ENCODE measurements at regions not wholly inside any gene's neighbourhood (a gene's known extent, or its start where the extent isn't known, plus 50 kb on each side); places are given as distances from the start of the nearest gene placed in this dataset.

- no peak for DNase-seq
Observed at GRCh38 chr2:83517727-83518368, 941.2 kb downstream of the SUCLG1 start.

- no peak for DNase-seq
Observed at GRCh38 chr2:83516503-83516902, 942.6 kb downstream of the SUCLG1 start.

GRCh38 chr2:83487451-83487850 lies 971.6 kb downstream of the SUCLG1 start:
- no peak for DNase-seq

- no peak for DNase-seq
Observed at GRCh38 chr2:83481436-83481835, 977.6 kb downstream of the SUCLG1 start.

GRCh38 chr2:83478037-83478436 lies 981.0 kb downstream of the SUCLG1 start:
- peak in 1 of 5 experiments; percentile 0 for DNase-seq

GRCh38 chr2:83475371-83475770 lies 983.7 kb downstream of the SUCLG1 start:
- no peak for DNase-seq

GRCh38 chr2:83471655-83472054 lies 987.4 kb downstream of the SUCLG1 start:
- DNase-seq, result no peak

- no peak for DNase-seq
Observed at GRCh38 chr2:83470928-83471327, 988.2 kb downstream of the SUCLG1 start.

GRCh38 chr2:83464444-83464843 lies 994.6 kb downstream of the SUCLG1 start:
- no peak for DNase-seq

GRCh38 chr2:83462881-83463280 lies 996.2 kb downstream of the SUCLG1 start:
- no peak for DNase-seq

- DNase-seq, result no peak
Observed at GRCh38 chr2:83461135-83461534, 997.9 kb downstream of the SUCLG1 start.

- no peak for DNase-seq
Observed at GRCh38 chr2:83459456-83459855, 999.6 kb downstream of the SUCLG1 start.

GRCh38 chr2:83435989-83436388 lies 1023.1 kb downstream of the SUCLG1 start:
- DNase-seq, result no peak

GRCh38 chr2:83420993-83421392 lies 1038.1 kb downstream of the SUCLG1 start:
- DNase-seq, result no peak

- no peak for DNase-seq
Observed at GRCh38 chr2:83394134-83394904, 1064.8 kb downstream of the SUCLG1 start.

GRCh38 chr2:83388804-83389203 lies 1070.3 kb downstream of the SUCLG1 start:
- DNase-seq, result no peak

GRCh38 chr2:83386549-83386948 lies 1072.5 kb downstream of the SUCLG1 start:
- no peak for DNase-seq

GRCh38 chr2:83378921-83379320 lies 1080.2 kb downstream of the SUCLG1 start:
- no peak for DNase-seq

- DNase-seq, result no peak
Observed at GRCh38 chr2:83376731-83377130, 1082.3 kb downstream of the SUCLG1 start.

GRCh38 chr2:83370419-83370762 lies 1088.7 kb downstream of the SUCLG1 start:
- DNase-seq, result no peak

GRCh38 chr2:83369601-83370418 lies 1089.3 kb downstream of the SUCLG1 start:
- no peak for DNase-seq

GRCh38 chr2:83368916-83369315 lies 1090.2 kb downstream of the SUCLG1 start:
- no peak for DNase-seq

- no peak for DNase-seq
Observed at GRCh38 chr2:83368461-83368860, 1090.6 kb downstream of the SUCLG1 start.

- no peak for DNase-seq
Observed at GRCh38 chr2:83365476-83365875, 1093.6 kb downstream of the SUCLG1 start.

All from T-helper 2 cell (primary cell).